Kasumi-1 (cell line): ENCODE measurements at regions not wholly inside any gene's neighbourhood (a gene's known extent, or its start where the extent isn't known, plus 50 kb on each side); places are given as distances from the start of the nearest gene placed in this dataset.
"Not testable (repeated sequence)": the region's sequence is repeated elsewhere in the genome, so short reads cannot be mapped to it uniquely, and the experiment has no call there.

Source experiments
- DNase-seq, 2 experiments: peaks; one replicate each; lab custom pipeline; 2025; lab: John Stamatoyannopoulos, UW

GRCh38 chr13:33340631-33341030, 55.1 kb upstream of the STARD13 start:
- no peak for DNase-seq

GRCh38 chr13:33341861-33342452, 56.4 kb upstream of the STARD13 start:
- DNase-seq = no peak

GRCh38 chr13:33345842-33346241, 60.3 kb upstream of the STARD13 start:
- no peak for DNase-seq

- DNase-seq = no peak
These were observed 62.3 kb upstream of the STARD13 start for GRCh38 chr13:33347861-33348260.

GRCh38 chr13:33348366-33348765, 62.8 kb upstream of the STARD13 start:
- no peak for DNase-seq

- DNase-seq = peak in 1 of 2 experiments; percentile 1
These were observed 63.9 kb upstream of the STARD13 start for GRCh38 chr13:33349288-33349985.

- peak in 1 of 2 experiments; percentile 4 for DNase-seq
These were observed 64.7 kb upstream of the STARD13 start for GRCh38 chr13:33349986-33350826.

- peak; percentile 23 to 35 for DNase-seq
These were observed 65.8 kb upstream of the STARD13 start for GRCh38 chr13:33351319-33351718.

GRCh38 chr13:33352041-33352440, 66.5 kb upstream of the STARD13 start:
- DNase-seq = no peak

- no peak for DNase-seq
These were observed 67.0 kb upstream of the STARD13 start for GRCh38 chr13:33352526-33352925.

- peak; percentile 68 to 69 for DNase-seq
These were observed 67.7 kb upstream of the STARD13 start for GRCh38 chr13:33353210-33353609.

- DNase-seq = no peak
These were observed 68.1 kb upstream of the STARD13 start for GRCh38 chr13:33353646-33354045.

GRCh38 chr13:33355201-33355895, 69.8 kb upstream of the STARD13 start:
- DNase-seq = peak; percentile 11 to 43

- not testable (repeated sequence) for DNase-seq
These were observed 72.5 kb upstream of the STARD13 start for GRCh38 chr13:33358076-33358475.

GRCh38 chr13:33362986-33363727, 77.6 kb upstream of the STARD13 start:
- DNase-seq = peak; percentile 28 to 55

GRCh38 chr13:33364192-33364591, 78.6 kb upstream of the STARD13 start:
- no peak for DNase-seq

GRCh38 chr13:33366469-33367062, 81.0 kb upstream of the STARD13 start:
- no peak for DNase-seq

GRCh38 chr13:33367171-33367895, 81.8 kb upstream of the STARD13 start:
- no peak for DNase-seq

GRCh38 chr13:33367926-33368325, 82.4 kb upstream of the STARD13 start:
- DNase-seq = peak; percentile 83 to 85

- DNase-seq = no peak
These were observed 83.5 kb upstream of the STARD13 start for GRCh38 chr13:33369073-33369472.
